HepG2 (cell line): ENCODE measurements at regions not wholly inside any gene's neighbourhood (a gene's known extent, or its start where the extent isn't known, plus 50 kb on each side); places are given as distances from the start of the nearest gene placed in this dataset.

Experiments used
- ATAC-seq: fragments of 200-7000 bp; cut with Tn5 transposase; 3 replicates; pipeline ENCODE4 v1.9.1; 2020; ENCODE audit warnings: mild to moderate bottlenecking, moderate library complexity
- BruUV-seq: library from RNA; stranded (reverse); fragments of 400-500 nt; replicated peaks from 2 replicates; lab custom pipeline; 2021; lab: Mats Ljungman, UMichigan
- CTCF ChIA-PET: fragments of 300-600 bp; formaldehyde crosslinking; extraction: SDS; loops from one replicate; lab custom pipeline; 2021; ENCODE audit warnings: low total read pairs, inconsistent platforms, low intra/inter-chr PET ratio; lab: Yijun Ruan, JAX
- POLR2A ChIA-PET: fragments of 350-600 bp; sonication (Branson Sonifier 250); formaldehyde crosslinking; loops from one replicate; lab custom pipeline; 2020; ENCODE audit warnings: antibody characterized with exemption, inconsistent platforms; lab: Yijun Ruan, JAX
- DNase-seq: peaks from one replicate; pipeline ENCODE4 v3.0.0-alpha.2; 2015; ENCODE audit warnings: low spot score
- FAIRE-seq: peaks from 3 replicates; lab custom pipeline; 2011; peaks lifted over from hg19 to GRCh38; lab: Jason Lieb, UNC
- H2AFZ ChIP-seq: one replicate; pipeline ENCODE4 v1.6.1; 2011; ENCODE audit warnings: low read length, inconsistent platforms
- H3K27ac ChIP-seq: fragments of 300-600 bp; 3 replicates; pipeline ENCODE4 v1.8.0; 2011; ENCODE audit warnings: mixed run types, mild to moderate bottlenecking, mixed read lengths, low read length, inconsistent platforms; ENCODE audit not compliant: insufficient read depth; ENCODE audit errors: extremely low read length
- H3K27me3 ChIP-seq, 2 experiments: fragments of 200-600 bp in 1 of 2; 2 replicates in 1 of 2; 3 replicates in 1 of 2; pipeline versions ENCODE4 v1.6.0 to v1.8.0; 2011; ENCODE audit warnings: low read length in 2 of 2, mild to moderate bottlenecking in 2 of 2, moderate library complexity in 2 of 2, inconsistent platforms in 1 of 2; ENCODE audit not compliant: insufficient read depth in 2 of 2, control insufficient read depth in 1 of 2
- H3K36me3 ChIP-seq, 2 experiments: fragments of 200-600 bp in 1 of 2; replicated peaks in 1 of 2; 2 replicates in 1 of 2; 3 replicates in 1 of 2; pipeline versions ENCODE4 v1.5.1 to v1.8.0; 2011; ENCODE audit warnings: low read length in 2 of 2, inconsistent platforms in 1 of 2; ENCODE audit not compliant: insufficient read depth in 2 of 2, control insufficient read depth in 1 of 2
- H3K4me1 ChIP-seq: 2 replicates; pipeline ENCODE4 v1.5.1; 2012; ENCODE audit warnings: low read length, inconsistent platforms; ENCODE audit not compliant: insufficient read depth
- H3K4me2 ChIP-seq: 2 replicates; pipeline ENCODE4 v1.6.0; 2011; ENCODE audit warnings: low read depth, low read length, inconsistent platforms
- H3K4me3 ChIP-seq, 3 experiments: fragments of 200-600 bp in 1 of 3; sonication (generic), shearing (Covaris generic) in 1 of 3; replicated peaks in 1 of 3; 2 replicates each; pipeline ENCODE4 v1.5.1; 2011 to 2016; ENCODE audit warnings: low read length in 3 of 3, inconsistent platforms in 2 of 3, low read depth in 2 of 3, mild to moderate bottlenecking in 2 of 3, control low read depth in 1 of 3, mixed read lengths in 1 of 3; ENCODE audit not compliant: insufficient read depth in 1 of 3
- H3K79me2 ChIP-seq: one replicate; pipeline ENCODE4 v1.6.1; 2011; ENCODE audit warnings: low read length, inconsistent platforms; ENCODE audit not compliant: insufficient read depth
- H3K9ac ChIP-seq: 2 replicates; pipeline ENCODE4 v1.6.0; 2011; ENCODE audit warnings: mild to moderate bottlenecking, low read depth, low read length, inconsistent platforms; ENCODE audit not compliant: insufficient read depth
- H3K9me3 ChIP-seq: 2 replicates; pipeline ENCODE4 v1.5.1; 2012; ENCODE audit warnings: mild to moderate bottlenecking, low read length
- H4K20me1 ChIP-seq: 2 replicates; pipeline ENCODE4 v1.6.0; 2011; ENCODE audit warnings: inconsistent platforms, mild to moderate bottlenecking, low read length, moderate library complexity; ENCODE audit not compliant: insufficient read depth
- IRF9 ChIP-seq: sonication (generic); formaldehyde crosslinking; IDR thresholded peaks from 2 replicates; pipeline ENCODE4 v1.8.0; 2022; ENCODE audit warnings: missing genetic modification reagents, mild to moderate bottlenecking, borderline replicate concordance
- MAFF ChIP-seq: IDR thresholded peaks from 2 replicates; pipeline ENCODE4 v1.6.1; 2011; ENCODE audit warnings: low read depth, low read length, improper control_type of control experiment
- NCOA5 ChIP-seq: sonication (generic); formaldehyde crosslinking; IDR thresholded peaks from 2 replicates; pipeline ENCODE4 v1.4.0; 2020; ENCODE audit warnings: missing genetic modification reagents
- NR2F2 ChIP-seq: IDR thresholded peaks from 2 replicates; pipeline ENCODE4 v1.6.1; 2012; ENCODE audit warnings: low read depth, inconsistent platforms, borderline replicate concordance
- POGZ ChIP-seq: sonication (generic); formaldehyde crosslinking; IDR thresholded peaks from 2 replicates; pipeline ENCODE4 v1.4.0; 2020; ENCODE audit warnings: mild to moderate bottlenecking, missing genetic modification reagents
- SNAI1 ChIP-seq: sonication (generic); formaldehyde crosslinking; IDR thresholded peaks from 2 replicates; pipeline ENCODE4 v1.5.0; 2020; ENCODE audit warnings: mild to moderate bottlenecking, missing genetic modification reagents, borderline replicate concordance
- SRF ChIP-seq: IDR thresholded peaks from 2 replicates; pipeline ENCODE4 v1.6.1; 2011; ENCODE audit warnings: mild to moderate bottlenecking, low read depth, low read length, moderate library complexity
- SSRP1 ChIP-seq: IDR thresholded peaks from 2 replicates; pipeline ENCODE4 v1.6.1; 2016; ENCODE audit warnings: control low read depth
- SYNCRIP ChIP-seq: fragments of 200-400 bp; formaldehyde crosslinking; IDR thresholded peaks from 2 replicates; pipeline ENCODE4 v1.6.1; 2018; ENCODE audit warnings: mild to moderate bottlenecking, low read depth, low read length; ENCODE audit not compliant: insufficient read depth
- TCF7L2 ChIP-seq: IDR thresholded peaks from 2 replicates; pipeline ENCODE4 v1.6.1; 2011; ENCODE audit warnings: mild to moderate bottlenecking, low read depth, low read length, moderate library complexity
- THAP11 ChIP-seq: IDR thresholded peaks from 2 replicates; pipeline ENCODE4 v1.6.1; 2016; ENCODE audit warnings: missing biosample characterization, missing genetic modification reagents
- ZFP90 ChIP-seq: sonication (generic); formaldehyde crosslinking; IDR thresholded peaks from 2 replicates; pipeline ENCODE4 v1.8.0; 2022; ENCODE audit warnings: missing genetic modification reagents, mild to moderate bottlenecking, inconsistent platforms, borderline replicate concordance
- ZNF260 ChIP-seq: sonication (generic); formaldehyde crosslinking; IDR thresholded peaks from 2 replicates; pipeline ENCODE4 v1.4.0; 2020; ENCODE audit warnings: missing genetic modification reagents, low read depth, mild to moderate bottlenecking, borderline replicate concordance
- ZNF562 ChIP-seq: sonication (generic); formaldehyde crosslinking; IDR thresholded peaks from 2 replicates; pipeline ENCODE4 v1.8.0; 2022; ENCODE audit warnings: missing genetic modification reagents, borderline replicate concordance
- ZNF614 ChIP-seq: IDR thresholded peaks from 2 replicates; pipeline ENCODE4 v1.6.1; 2018; ENCODE audit warnings: missing biosample characterization, missing genetic modification reagents, inconsistent platforms, borderline replicate concordance
- ZNF619 ChIP-seq: sonication (generic); formaldehyde crosslinking; IDR thresholded peaks from 2 replicates; pipeline ENCODE4 v1.4.0; 2020; ENCODE audit warnings: mild to moderate bottlenecking, missing genetic modification reagents
- ZNF746 ChIP-seq: sonication (generic); formaldehyde crosslinking; IDR thresholded peaks from 2 replicates; pipeline ENCODE4 v1.8.0; 2022; ENCODE audit warnings: mild to moderate bottlenecking, missing genetic modification reagents
- ZNF768 ChIP-seq: sonication (generic); formaldehyde crosslinking; IDR thresholded peaks from 2 replicates; pipeline ENCODE4 v1.4.0; 2020; ENCODE audit warnings: missing genetic modification reagents
- ZSCAN22 ChIP-seq: sonication (generic); formaldehyde crosslinking; IDR thresholded peaks from 2 replicates; pipeline ENCODE4 v1.4.0; 2020; ENCODE audit warnings: mild to moderate bottlenecking, missing genetic modification reagents
- WGBS: methylation state at CpG from one replicate; pipeline ENCODE4 v1.1.6; 2017; ENCODE audit warnings: low lambda C conversion rate; 5-methylcytosine and 5-hydroxymethylcytosine counted together
- in situ Hi-C: cut with HindIII; loops from 2 replicates; pipeline ENCODE4 v1.10.0; 2017; ENCODE audit warnings: low pct_unique_long_range_greater_than_20kb; ENCODE audit not compliant: extremely low pct_ligation_motif_present
- intact Hi-C: fragments of 100-400 bp; cut with micrococcal nuclease; formaldehyde crosslinking; loops from one replicate; pipeline ENCODE4 v1.10.0; 2022; ENCODE audit not compliant: unreplicated experiment
- TF ChIP-seq, protein P1 (sequence below): sonication (generic); formaldehyde crosslinking; IDR thresholded peaks from 2 replicates; pipeline ENCODE4 v1.4.0; 2020; ENCODE audit warnings: mild to moderate bottlenecking, missing genetic modification reagents, borderline replicate concordance

DNA sequence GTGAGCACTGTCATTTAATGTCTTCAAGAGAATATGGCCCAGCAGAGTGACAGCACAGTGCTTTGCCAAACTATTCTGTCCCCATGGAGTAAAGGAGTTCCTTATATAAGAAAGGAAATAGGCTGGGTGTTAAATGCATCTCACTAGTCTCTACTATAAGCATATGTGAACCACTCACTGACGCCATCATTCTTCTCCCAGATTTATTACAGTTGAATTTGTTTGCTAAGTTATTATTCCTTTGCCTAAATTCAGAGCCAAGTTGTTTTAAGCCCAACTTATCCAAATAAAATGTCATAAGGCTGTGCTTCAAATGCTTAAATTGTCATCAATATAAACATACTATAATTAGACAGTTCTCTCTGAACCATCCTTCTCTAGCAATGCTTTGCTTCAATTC is 151.6 kb downstream of the KCNA5 start:
- ATAC-seq (no peak), FAIRE-seq (no peak), DNase-seq (no peak)
- whole genome bisulfite sequencing = 50% methylated on average over 1 of the region's 1 CpG
- H3K4me1 ChIP-seq = no peaks in the 10 kb centered on the region
- CTCF ChIA-PET = no interaction called here
- H3K27me3 ChIP-seq = peaks cover 0 to 3% of the 10 kb centered on the region in 2 experiments; a peak in 1 of 5 replicates
- TF ChIP-seq MAFF = no peak
- TF ChIP-seq POGZ = no peak
- TF ChIP-seq ZNF614 = no peak
- no peak for TF ChIP-seq IRF9
- no peak for TF ChIP-seq NCOA5 (CRISPR knock-in tag)
- TF ChIP-seq TCF7L2 = no peak
- no peak for TF ChIP-seq ZFP90 (CRISPR knock-in tag)
- no peak for TF ChIP-seq ZSCAN22
- TF ChIP-seq SYNCRIP = no peak
- H3K4me3 ChIP-seq = no peak overlapping the region
- no peaks in the 10 kb centered on the region for H3K79me2 ChIP-seq
- in situ Hi-C loops = loop anchor here (10.0 kb wide), 1 partner anchor 600 kb away; no protein-coding TSS in a partner anchor
- H4K20me1 ChIP-seq = no peaks in the 10 kb centered on the region
- H2AFZ ChIP-seq = no peak overlapping the region
- H3K9ac ChIP-seq = no peak overlapping the region
- BruUV-seq = no TSS peak
- no peak overlapping the region for H3K4me2 ChIP-seq
- POLR2A ChIA-PET = no interaction called here
- no peaks in the 10 kb centered on the region for H3K9me3 ChIP-seq
- H3K36me3 ChIP-seq = no peaks in the 10 kb centered on the region
- H3K27ac ChIP-seq = no peak overlapping the region
- intact Hi-C loops = no loop called here

DNA sequence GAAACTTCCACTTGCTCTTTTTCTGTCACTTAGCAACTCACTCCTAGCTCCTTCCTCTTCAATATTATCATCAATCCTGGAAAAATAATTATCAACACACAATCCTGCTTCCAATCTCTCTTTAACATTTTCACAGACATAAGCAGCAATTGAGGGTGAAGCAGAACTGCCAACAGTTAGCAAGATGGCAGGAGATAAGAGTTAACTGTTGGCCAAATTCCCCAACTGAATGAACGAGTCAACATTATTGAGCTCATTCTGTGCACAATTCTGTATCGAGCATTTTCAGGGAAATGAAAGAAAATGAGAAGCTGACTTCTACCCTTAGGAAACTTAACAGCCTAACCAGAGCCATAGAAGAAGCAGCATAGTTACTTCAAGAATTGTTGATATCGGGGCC is 152.0 kb downstream of the KCNA5 start:
- H3K4me1 ChIP-seq = no peaks in the 10 kb centered on the region
- in situ Hi-C loops (loop anchor here (10.0 kb wide), 1 partner anchor 599 kb away; no protein-coding TSS in a partner anchor), intact Hi-C loops (no loop called here)
- H2AFZ ChIP-seq = no peak overlapping the region
- DNase-seq = no peak
- 0% methylated on average over 3 of the region's 3 CpGs for WGBS
- no peak overlapping the region for H3K4me3 ChIP-seq
- FAIRE-seq = no peak
- ChIA-PET CTCF (no interaction called here), POLR2A (no interaction called here)
- H3K79me2 ChIP-seq = no peaks in the 10 kb centered on the region
- H3K9ac ChIP-seq = no peak overlapping the region
- no peak overlapping the region for H3K27ac ChIP-seq
- peaks cover 0 to 3% of the 10 kb centered on the region in 2 experiments; a peak in 1 of 5 replicates for H3K27me3 ChIP-seq
- ATAC-seq = no peak
- BruUV-seq = no TSS peak
- no peaks in the 10 kb centered on the region for H4K20me1 ChIP-seq
- no peak overlapping the region for H3K4me2 ChIP-seq
- no peaks in the 10 kb centered on the region for H3K36me3 ChIP-seq
- H3K9me3 ChIP-seq = no peaks in the 10 kb centered on the region
- TF ChIP-seq ZNF614 (no peak), ZNF260 (no peak), THAP11 (CRISPR knock-in tag) (no peak), ZNF746 (CRISPR knock-in tag) (no peak), ZNF768 (CRISPR knock-in tag) (no peak), SSRP1 (CRISPR knock-in tag) (no peak), ZNF562 (no peak), SNAI1 (CRISPR knock-in tag) (no peak), SRF (no peak), NR2F2 (no peak), ZNF619 (CRISPR knock-in tag) (no peak)
- TF ChIP-seq, protein P1, sequence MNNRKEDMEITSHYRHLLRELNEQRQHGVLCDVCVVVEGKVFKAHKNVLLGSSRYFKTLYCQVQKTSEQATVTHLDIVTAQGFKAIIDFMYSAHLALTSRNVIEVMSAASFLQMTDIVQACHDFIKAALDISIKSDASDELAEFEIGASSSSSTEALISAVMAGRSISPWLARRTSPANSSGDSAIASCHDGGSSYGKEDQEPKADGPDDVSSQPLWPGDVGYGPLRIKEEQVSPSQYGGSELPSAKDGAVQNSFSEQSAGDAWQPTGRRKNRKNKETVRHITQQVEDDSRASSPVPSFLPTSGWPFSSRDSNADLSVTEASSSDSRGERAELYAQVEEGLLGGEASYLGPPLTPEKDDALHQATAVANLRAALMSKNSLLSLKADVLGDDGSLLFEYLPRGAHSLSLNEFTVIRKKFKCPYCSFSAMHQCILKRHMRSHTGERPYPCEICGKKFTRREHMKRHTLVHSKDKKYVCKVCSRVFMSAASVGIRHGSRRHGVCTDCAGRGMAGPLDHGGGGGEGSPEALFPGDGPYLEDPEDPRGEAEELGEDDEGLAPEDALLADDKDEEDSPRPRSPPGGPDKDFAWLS = no peak
